Osteoblast (primary cell): ENCODE measurements at regions not wholly inside any gene's neighbourhood (a gene's known extent, or its start where the extent isn't known, plus 50 kb on each side); places are given as distances from the start of the nearest gene placed in this dataset.
"Not testable (repeated sequence)": the region's sequence is repeated elsewhere in the genome, so short reads cannot be mapped to it uniquely, and the experiment has no call there.

Experiments
- DNase-seq: peaks from one replicate; pipeline ENCODE4 v3.0.0; 2011; ENCODE audit warnings: low spot score, mixed read lengths; ENCODE audit not compliant: insufficient read length; ENCODE audit errors: missing footprints
- H2AFZ ChIP-seq: 2 replicates; pipeline ENCODE4 v1.6.0; 2011; ENCODE audit warnings: mild to moderate bottlenecking, low read length
- H3K27ac ChIP-seq: 2 replicates; pipeline ENCODE4 v1.5.1; 2011; ENCODE audit warnings: mild to moderate bottlenecking, low read depth, low read length, moderate library complexity
- H3K27me3 ChIP-seq: 2 replicates; pipeline ENCODE4 v1.6.0; 2012; ENCODE audit warnings: mild to moderate bottlenecking, control low read depth, inconsistent platforms, low read length, moderate library complexity; ENCODE audit not compliant: insufficient read depth
- H3K36me3 ChIP-seq: 2 replicates; pipeline ENCODE4 v1.5.1; 2011; ENCODE audit warnings: mild to moderate bottlenecking, low read length, control low read depth, moderate library complexity; ENCODE audit not compliant: insufficient read depth
- H3K4me1 ChIP-seq: 2 replicates; pipeline ENCODE4 v1.5.1; 2011; ENCODE audit warnings: mild to moderate bottlenecking, low read length, control low read depth, moderate library complexity; ENCODE audit not compliant: insufficient read depth
- H3K4me2 ChIP-seq: 2 replicates; pipeline ENCODE4 v1.6.0; 2011; ENCODE audit warnings: mild to moderate bottlenecking, low read length; ENCODE audit not compliant: insufficient read depth
- H3K4me3 ChIP-seq: fragments of 200-600 bp; sonication (generic); 3 replicates; pipeline ENCODE4 v1.5.1; 2012; ENCODE audit warnings: mild to moderate bottlenecking, low read length, inconsistent platforms; ENCODE audit not compliant: insufficient read depth
- H3K79me2 ChIP-seq: 2 replicates; pipeline ENCODE4 v1.6.0; 2012; ENCODE audit warnings: mild to moderate bottlenecking, low read length, control low read depth, inconsistent platforms; ENCODE audit not compliant: insufficient read depth
- H3K9me3 ChIP-seq: 2 replicates; pipeline ENCODE4 v1.5.1; 2011; ENCODE audit warnings: low read depth, low read length, control low read depth
- H4K20me1 ChIP-seq: 2 replicates; pipeline ENCODE4 v1.6.0; 2012; ENCODE audit warnings: mild to moderate bottlenecking, low read length, control low read depth; ENCODE audit not compliant: insufficient read depth
- TF ChIP-seq, protein P1 (sequence below): IDR thresholded peaks from 2 replicates; pipeline ENCODE4 v1.5.1; 2011; ENCODE audit warnings: mild to moderate bottlenecking, low read depth, low read length, moderate library complexity; ENCODE audit errors: extremely low read depth

DNA sequence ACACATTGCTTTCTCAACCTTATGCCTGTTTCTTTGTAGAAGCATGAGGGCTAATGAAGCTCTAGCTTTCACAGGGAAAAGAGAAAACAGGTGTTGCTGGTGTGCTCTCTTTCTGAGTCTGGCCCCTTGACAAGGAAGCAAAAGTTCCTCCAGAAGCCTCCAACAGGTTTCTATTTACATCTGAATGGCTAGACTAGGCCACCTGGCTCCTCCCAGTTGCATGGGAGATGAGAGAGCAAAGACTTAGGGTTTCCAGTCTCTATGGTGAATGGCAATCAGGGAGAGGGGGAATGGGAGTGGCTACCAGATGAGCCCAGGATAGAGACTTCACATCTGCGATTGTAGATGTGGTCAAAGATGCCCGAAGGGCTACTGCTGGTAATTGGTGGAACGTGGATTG lies 138.1 kb upstream of the PLXNC1 start:
- Histone ChIP-seq H3K4me2 (no peak overlapping the region), H2AFZ (no peak overlapping the region), H4K20me1 (no peaks in the 10 kb centered on the region), H3K27me3 (no peaks in the 10 kb centered on the region), H3K4me1 (no peaks in the 10 kb centered on the region), H3K4me3 (no peak overlapping the region), H3K79me2 (no peaks in the 10 kb centered on the region), H3K27ac (no peak overlapping the region), H3K9me3 (no peaks in the 10 kb centered on the region), H3K36me3 (no peaks in the 10 kb centered on the region)
- no peak for DNase-seq
- TF ChIP-seq, protein P1, sequence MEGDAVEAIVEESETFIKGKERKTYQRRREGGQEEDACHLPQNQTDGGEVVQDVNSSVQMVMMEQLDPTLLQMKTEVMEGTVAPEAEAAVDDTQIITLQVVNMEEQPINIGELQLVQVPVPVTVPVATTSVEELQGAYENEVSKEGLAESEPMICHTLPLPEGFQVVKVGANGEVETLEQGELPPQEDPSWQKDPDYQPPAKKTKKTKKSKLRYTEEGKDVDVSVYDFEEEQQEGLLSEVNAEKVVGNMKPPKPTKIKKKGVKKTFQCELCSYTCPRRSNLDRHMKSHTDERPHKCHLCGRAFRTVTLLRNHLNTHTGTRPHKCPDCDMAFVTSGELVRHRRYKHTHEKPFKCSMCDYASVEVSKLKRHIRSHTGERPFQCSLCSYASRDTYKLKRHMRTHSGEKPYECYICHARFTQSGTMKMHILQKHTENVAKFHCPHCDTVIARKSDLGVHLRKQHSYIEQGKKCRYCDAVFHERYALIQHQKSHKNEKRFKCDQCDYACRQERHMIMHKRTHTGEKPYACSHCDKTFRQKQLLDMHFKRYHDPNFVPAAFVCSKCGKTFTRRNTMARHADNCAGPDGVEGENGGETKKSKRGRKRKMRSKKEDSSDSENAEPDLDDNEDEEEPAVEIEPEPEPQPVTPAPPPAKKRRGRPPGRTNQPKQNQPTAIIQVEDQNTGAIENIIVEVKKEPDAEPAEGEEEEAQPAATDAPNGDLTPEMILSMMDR, result no peak

DNA sequence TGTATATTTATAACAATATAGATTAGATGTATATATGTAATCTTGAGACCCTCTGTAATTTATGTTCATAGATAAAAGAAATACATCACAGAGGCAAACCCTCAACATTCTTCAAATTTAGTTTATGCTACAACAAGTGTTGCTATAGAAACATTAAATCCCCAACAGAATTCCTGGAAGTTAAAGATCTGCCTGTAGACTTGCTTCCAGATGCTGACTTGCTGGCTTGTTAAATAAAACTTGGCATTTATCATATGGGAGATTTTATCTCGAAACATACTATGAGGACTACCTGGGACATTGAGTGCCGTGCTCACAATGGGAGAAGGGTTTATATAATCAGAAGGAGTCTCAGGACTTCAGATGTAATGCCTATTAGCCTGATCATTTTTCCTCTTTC lies 136.3 kb upstream of the PLXNC1 start:
- Histone ChIP-seq H3K4me3 (no peak overlapping the region), H3K4me1 (no peaks in the 10 kb centered on the region), H3K27ac (no peak overlapping the region), H3K36me3 (no peaks in the 10 kb centered on the region), H3K9me3 (peaks cover 2% of the 10 kb centered on the region), H3K27me3 (no peaks in the 10 kb centered on the region), H3K79me2 (no peaks in the 10 kb centered on the region), H4K20me1 (no peaks in the 10 kb centered on the region), H3K4me2 (no peak overlapping the region), H2AFZ (no peak overlapping the region)
- no peak for DNase-seq
- TF ChIP-seq, protein P1, result no peak

DNA sequence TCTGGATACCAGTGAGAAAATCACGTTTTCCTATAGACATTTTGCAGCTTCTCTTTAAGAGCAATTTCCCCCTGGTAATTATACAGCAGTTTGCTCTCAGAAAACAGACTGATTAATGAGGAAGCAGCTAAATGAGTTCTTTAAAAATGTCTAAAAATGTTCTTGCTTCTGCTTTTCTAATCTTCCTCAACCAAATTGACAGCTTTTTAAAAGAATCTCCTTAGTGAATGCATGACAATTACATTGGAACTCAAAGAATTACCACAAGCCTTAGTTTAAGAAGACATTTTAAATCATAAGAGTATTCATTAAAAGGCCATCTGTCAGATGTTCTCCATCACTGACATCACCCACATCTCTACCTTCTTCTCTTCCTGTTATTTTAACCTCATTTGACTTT lies 135.8 kb upstream of the PLXNC1 start:
- Histone ChIP-seq H3K4me1 (no peaks in the 10 kb centered on the region), H3K4me3 (no peak overlapping the region), H2AFZ (no peak overlapping the region), H3K27ac (no peak overlapping the region), H3K79me2 (no peaks in the 10 kb centered on the region), H3K27me3 (no peaks in the 10 kb centered on the region), H3K4me2 (no peak overlapping the region), H4K20me1 (no peaks in the 10 kb centered on the region), H3K9me3 (peaks cover 2% of the 10 kb centered on the region), H3K36me3 (no peaks in the 10 kb centered on the region)
- TF ChIP-seq, protein P1, result no peak
- no peak for DNase-seq

DNA sequence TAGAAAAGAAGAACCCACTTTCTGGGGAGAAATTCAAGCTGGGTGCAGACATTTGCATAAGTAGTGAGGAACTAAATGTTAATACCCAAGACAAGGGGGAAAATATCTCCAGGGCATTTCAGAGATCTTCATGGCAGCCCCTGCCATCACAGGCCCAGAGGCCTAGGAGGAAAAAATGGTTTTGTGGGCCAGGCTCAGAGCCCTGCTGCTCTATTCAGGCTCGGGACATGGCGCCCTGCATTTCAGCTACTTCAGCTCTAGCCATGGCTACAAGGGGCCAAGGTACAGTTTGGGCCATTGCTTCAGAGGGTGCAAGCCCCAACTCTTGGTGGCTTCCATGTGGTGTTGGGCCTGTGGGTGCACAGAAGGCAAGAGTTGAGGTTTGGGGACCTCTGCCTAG lies 131.1 kb upstream of the PLXNC1 start:
- not testable (repeated sequence) for H3K27me3 ChIP-seq, H3K36me3 ChIP-seq, H3K9me3 ChIP-seq, H3K4me3 ChIP-seq, H3K4me2 ChIP-seq, H3K79me2 ChIP-seq, H2AFZ ChIP-seq, H4K20me1 ChIP-seq, H3K27ac ChIP-seq, DNase-seq, H3K4me1 ChIP-seq

DNA sequence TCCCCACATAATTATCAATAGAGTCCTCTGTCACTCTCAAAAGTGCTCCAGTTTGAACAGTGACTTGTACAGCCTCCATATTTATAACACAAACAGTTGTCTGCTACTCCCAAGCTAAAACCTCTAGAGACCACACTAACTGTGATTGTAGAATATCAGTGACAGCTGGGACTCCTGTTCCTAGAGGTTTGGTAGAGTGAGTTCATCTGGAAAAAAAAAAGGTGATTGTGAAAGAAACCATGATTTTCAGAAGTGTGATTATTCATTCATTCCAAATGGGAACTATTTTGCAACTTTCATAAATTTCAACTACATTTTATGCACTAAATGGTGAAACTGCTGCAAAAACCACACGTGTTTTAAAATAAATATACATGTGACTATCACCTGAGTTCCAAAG lies 128.0 kb upstream of the PLXNC1 start:
- no peak for DNase-seq
- H2AFZ ChIP-seq, result no peak overlapping the region

More for the DNA sequence above, 128.0 kb upstream of the PLXNC1 start:
- peaks cover 2% of the 10 kb centered on the region for H3K9me3 ChIP-seq
- no peak overlapping the region for H3K27ac ChIP-seq
- no peaks in the 10 kb centered on the region for H3K4me1 ChIP-seq
- TF ChIP-seq, protein P1, result no peak
- no peaks in the 10 kb centered on the region for H4K20me1 ChIP-seq
- no peak overlapping the region for H3K4me3 ChIP-seq
- no peaks in the 10 kb centered on the region for H3K79me2 ChIP-seq
- H3K4me2 ChIP-seq, result no peak overlapping the region
- no peaks in the 10 kb centered on the region for H3K36me3 ChIP-seq
- no peaks in the 10 kb centered on the region for H3K27me3 ChIP-seq
